Embryonic facial prominence (tissue), 1 donor: ENCODE measurements at regions not wholly inside any gene's neighbourhood (a gene's known extent, or its start where the extent isn't known, plus 50 kb on each side); places are given as distances from the start of the nearest gene placed in this dataset.

Experiments used
- DNase-seq: peaks from one replicate; pipeline ENCODE4 v3.0.0-alpha.2; 2016; ENCODE audit errors: extremely low spot score

DNA sequence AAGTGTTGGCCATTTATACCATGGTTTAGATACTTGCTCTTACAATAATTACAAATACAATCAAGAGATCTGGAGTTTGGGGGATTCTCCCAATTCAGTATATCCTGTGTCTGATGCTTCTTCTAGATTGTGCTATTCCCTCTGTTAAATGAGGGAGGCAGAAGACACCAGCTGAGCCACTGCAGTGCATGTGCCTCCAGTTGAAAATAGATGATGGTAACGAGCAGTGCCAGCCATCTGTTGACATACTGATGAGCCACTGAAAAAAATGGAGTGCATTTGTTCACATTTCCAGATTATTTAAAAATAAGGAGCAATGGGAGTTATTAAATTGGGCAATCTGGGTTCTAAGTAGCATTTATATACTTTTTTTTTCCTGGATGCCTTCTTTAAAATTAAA lies 1428.0 kb upstream of the TENM4 start:
- no peak for DNase-seq

DNA sequence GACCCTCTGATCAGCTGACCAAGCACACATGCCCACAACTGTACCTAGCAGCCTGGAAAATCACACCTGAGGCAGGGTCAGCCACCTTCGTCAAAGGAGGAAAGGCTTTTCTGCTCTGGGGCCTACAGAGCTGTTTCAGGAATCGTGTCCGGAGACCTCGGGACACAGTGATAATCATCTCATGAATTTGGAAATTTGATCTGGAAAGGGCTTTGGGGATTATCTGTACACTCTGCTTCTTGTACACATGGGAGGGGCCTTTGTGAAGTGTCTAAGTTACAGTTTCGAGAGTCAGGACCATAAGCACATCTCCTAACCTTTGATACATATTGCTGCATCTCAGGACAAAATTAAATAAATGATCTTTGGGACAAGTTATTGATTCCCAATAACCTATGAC lies 1421.2 kb upstream of the TENM4 start:
- DNase-seq: no peak

- no peak for DNase-seq
Measured at GRCh38 chr11:80861193-80861592, 1420.4 kb upstream of the TENM4 start.

DNA sequence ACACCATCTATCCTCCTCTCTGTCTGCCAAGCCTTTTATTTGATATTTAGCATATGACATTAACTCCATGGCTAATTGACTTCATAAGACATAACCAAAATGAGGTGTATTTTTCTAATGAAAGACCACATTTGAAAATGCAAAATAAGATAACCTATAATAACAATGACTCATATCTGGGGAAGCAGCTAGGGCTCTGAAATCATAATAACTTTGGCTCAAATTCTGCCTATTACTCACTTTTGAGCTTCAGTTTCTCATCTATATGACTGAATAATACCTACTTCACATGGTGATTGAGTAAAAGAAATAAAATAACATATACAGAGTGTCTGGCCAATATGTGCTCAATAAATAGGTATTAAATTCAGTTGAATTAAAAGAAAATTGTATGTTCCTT lies 1419.8 kb upstream of the TENM4 start:
- no peak for DNase-seq

GRCh38 chr11:80856066-80856465 lies 1415.2 kb upstream of the TENM4 start:
- no peak for DNase-seq

DNA sequence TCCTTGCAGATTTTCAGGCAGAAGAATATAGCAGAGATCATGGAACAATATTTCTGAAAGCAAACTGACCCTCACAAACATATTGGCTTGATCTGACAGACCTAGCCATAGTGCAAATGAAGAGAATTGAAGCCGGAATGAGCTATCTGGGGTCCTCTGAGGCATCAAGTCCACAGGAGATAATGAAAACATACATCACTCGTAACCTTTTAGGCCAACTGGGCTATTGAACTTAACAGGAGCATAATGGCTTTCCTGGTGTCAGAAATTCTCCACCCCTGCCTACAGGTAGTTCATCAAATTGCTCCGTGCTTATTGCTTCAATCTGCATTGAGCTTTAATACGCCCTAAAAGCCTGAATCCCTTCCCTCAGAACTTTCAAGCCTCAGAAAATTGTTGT lies 1414.6 kb upstream of the TENM4 start:
- no peak for DNase-seq

DNA sequence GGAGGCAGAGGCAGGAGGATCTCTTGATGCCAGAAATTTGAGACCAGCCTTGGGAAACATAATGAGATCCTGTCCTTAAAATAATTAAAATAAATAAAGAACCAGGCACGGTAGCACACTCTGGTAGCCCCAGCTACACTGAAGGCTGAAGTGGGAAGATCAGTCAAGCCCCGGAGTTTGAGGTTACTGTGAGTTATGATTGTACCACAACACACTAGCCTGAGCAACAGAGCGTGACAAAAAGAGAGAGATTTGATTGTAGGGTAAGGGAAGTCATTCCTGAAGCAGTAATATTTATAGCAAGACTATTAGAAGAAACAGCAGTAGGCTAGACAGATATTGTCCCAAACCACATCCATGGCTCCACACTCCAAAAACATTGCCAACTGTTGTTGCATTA lies 1408.4 kb upstream of the TENM4 start:
- no peak for DNase-seq

DNA sequence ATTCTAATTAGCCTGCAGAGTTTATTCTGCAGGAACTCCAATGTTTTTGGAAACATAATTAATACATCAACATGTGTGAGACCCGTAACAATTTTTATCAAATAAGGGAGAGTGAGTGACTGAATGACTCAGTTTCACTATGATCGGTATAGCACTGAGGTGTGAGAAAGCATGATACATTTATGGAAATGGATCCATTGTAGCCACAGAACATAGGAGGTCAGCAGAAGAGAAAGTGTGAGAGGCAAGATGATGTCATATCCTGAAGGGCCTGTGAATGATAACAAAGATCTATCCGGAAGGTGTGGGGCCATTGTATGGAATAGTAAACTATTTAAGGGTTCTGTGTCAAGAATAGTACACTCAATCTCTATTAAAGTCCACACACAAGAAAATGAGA lies 1406.1 kb upstream of the TENM4 start:
- no peak for DNase-seq

DNA sequence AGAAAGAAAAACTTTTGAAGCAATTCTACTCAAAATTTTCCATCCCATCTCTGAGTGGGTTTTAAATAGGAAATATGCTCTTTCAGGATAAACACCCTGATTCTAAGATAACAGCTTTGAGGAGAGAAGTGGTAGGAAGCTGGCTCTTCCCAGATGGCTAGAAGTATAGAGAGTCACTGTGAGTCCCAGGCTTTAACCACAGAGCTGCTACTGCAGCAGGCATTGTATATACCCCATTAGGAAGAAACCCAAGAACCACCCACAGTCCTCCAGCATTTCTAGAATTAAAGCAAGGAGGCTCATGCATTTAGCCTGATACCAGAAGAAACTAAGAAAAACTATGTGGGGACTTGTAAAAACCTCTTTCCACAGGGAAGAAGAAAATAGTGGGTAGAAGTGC lies 1405.6 kb upstream of the TENM4 start:
- no peak for DNase-seq

DNA sequence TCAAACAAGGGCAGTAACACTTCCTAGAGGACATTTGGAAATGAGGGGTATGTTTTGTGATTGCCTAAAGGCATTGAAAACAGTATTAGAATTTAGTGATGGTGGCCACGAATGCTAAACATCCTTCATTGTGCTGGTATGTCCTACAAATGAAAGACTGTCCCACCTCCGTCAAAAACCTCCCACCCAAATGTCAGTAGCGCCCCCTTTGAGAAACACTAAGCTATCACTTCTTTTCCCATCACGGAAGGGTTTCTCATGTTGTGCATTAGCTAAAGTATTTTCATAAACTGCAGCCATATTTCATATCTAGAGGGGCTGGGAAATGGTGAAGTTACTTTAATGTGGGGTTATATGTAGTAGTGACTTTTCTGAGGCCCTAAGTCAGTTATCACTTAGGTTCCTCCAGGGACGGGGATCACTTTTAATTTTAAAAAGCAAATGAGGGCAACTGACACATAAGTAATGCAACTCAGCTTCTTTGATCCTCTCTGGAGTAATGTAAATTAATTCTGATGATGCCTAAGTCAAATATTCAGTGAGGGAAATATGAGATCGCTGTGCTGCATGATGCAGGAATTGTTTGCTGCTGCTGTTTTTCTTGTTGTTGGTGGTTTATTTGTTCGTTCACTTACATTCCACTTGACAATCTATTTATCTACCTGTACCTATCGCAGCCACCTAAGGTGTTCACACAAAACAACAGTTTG lies 1403.4 kb upstream of the TENM4 start:
- DNase-seq: no peak

DNA sequence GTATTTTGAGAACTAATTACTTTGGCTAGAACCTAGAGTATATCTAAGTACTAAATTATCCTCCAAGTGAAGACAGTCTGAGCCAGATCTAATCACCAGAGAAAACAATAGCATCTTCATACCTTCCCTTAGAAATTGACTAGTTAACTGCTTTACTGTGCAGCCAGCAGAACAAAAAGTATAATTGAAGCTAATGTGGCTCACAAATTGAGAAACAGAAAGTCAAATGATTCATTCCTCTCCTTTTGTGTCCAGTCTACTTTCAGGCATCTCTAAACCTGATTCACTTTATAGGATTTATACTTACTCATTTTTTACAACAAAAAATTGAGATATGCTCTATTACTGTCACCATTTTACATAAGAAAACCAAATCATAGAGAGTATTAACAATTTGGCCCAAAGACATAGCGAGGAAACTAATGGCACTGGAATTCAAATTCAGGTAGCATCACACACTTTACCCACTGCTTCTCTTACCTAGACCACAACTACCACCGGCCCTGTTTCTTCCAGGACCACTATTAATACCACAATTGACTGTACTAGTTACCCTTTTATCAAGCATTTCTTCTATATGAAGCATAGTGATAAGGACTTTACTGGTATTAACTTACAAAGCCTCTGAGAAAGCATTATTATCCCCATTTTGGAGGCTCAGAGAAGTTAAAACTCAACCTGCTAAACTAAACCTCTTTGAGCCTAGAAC lies 1402.6 kb upstream of the TENM4 start:
- no peak for DNase-seq

- DNase-seq: no peak
Measured at GRCh38 chr11:80842246-80842645, 1401.4 kb upstream of the TENM4 start.

GRCh38 chr11:80841675-80842074 lies 1400.8 kb upstream of the TENM4 start:
- DNase-seq: no peak

DNA sequence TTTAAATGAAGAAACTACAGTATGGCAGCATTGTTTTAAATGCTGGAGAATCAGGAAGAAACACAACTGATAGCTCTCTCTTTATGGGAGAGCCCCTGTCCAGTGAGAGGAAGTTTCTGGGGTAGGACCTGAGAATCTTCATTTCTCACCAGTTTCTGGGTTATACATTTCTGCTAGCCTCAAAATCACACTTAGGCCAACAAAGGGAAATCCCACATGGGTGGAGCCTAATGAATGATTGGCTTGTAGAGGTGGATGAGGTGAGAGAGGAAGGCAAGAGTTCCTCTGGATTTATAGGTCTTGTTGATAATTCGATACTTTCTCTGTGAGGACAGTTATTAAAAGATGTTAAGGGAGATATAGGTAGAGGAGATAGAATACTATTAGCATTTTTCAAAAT lies 1397.3 kb upstream of the TENM4 start:
- no peak for DNase-seq

DNA sequence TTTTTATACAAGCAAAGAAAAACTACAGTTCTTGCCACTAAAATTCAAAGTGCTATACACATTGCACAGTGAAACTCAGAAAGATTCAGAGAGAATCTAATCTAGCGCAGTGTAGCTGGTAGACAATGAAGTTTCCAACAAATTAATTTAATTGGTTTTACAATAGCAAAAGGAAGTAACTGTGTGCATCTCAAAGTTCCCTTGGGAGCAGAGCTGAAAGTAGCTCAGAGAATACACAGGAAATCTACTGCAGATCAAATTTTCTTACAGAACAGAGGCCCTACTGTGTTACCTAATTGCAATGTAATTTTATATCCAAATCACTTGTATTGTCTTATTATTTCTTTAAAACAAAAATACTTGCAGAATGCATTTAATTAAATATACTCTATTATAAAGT lies 1396.2 kb upstream of the TENM4 start:
- no peak for DNase-seq

- no peak for DNase-seq
Measured at GRCh38 chr11:80831374-80831773, 1390.5 kb upstream of the TENM4 start.

DNA sequence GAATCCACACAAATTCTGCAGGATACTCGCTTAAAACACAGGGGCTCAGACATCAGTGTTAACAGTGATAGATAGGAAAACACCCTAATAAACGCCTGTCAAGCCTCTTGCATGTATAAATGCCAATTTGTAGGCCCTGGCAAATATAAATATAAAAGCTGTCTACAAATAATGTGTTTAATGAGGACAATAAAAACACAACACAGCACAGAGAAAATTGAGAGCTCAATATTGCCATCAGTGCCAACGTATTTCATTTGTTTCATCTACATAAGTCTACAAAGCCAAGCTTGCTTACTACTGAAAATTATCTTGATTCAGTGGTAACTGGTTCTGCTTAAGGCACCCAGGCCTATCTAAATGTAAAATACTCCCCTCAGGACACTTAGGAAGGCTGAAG lies 1387.0 kb upstream of the TENM4 start:
- DNase-seq: no peak

DNA sequence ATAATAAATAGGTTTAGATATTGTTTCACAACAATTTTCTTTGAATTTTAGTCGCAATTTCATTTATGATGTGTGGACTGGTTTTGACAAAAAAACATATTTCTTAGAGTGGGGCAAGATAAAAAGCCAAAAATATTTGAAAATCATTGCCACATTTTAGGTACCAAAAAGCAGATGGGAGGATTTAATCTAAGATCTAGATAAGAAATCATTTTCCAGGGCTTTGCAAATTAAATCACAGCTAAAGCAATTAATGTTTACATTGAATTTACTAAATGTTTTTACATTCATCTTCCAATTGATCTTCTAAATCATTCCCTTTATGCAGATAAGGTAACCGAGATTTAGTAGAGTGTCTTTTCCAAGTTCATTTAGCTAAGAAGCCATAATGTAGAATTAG lies 1386.0 kb upstream of the TENM4 start:
- DNase-seq: no peak

DNA sequence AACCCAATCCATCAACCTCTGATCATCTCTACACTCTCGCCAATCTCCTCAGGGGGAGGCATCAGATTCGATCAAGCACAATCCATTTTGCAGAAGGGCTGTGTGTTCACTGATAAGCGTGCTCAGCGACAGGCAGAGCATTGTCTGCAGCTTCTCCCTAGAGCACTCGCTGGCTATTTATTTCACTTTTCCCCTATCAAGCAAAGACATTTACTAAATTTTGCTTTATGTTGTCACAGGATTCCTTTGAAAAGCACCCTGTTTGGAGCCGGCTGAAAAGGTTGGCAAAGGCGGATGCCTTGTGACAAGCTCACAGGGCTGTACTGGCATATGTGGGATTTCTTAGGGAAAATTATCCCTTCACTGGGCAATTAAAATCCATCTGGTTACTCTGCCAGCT lies 1381.5 kb upstream of the TENM4 start:
- DNase-seq: no peak

DNA sequence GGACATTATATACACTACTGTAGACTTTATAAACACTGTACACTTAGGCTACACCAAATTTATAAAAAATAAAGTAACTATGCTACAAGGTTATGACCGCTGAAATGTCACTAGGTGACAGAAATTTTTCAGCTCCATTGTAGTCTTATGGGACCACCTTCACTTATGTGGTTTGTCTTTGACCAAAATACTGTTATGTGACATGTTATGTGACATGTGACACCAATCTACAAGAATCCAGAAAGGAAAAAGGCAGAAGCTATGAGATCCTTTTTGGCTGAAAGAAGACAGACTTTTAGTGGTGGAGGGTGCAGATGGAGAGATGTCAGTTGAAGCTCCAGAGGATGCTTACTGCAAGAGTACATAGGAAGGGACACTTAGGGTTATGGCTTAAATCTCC lies 1378.4 kb upstream of the TENM4 start:
- DNase-seq: no peak

DNA sequence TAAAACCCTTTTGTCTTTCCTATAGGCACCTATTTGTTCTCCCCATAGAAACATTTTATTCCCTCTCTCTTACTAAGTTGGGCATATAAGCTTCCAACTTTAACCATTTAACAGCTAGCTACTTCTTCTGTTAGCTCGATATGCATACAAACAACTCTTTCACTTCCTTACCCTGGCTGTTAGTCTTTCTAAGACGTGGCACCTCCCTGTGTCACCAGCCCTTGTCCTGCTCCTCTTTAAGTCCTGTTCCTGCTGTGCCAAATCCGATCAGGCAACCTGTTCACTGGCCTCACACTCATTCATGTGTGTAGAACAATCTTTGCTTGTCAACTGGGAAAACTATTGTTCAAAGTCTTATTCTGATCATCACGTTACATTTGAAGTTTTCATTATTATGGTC lies 1376.1 kb upstream of the TENM4 start:
- no peak for DNase-seq

GRCh38 chr11:80816454-80816847 lies 1375.6 kb upstream of the TENM4 start:
- DNase-seq: no peak

DNA sequence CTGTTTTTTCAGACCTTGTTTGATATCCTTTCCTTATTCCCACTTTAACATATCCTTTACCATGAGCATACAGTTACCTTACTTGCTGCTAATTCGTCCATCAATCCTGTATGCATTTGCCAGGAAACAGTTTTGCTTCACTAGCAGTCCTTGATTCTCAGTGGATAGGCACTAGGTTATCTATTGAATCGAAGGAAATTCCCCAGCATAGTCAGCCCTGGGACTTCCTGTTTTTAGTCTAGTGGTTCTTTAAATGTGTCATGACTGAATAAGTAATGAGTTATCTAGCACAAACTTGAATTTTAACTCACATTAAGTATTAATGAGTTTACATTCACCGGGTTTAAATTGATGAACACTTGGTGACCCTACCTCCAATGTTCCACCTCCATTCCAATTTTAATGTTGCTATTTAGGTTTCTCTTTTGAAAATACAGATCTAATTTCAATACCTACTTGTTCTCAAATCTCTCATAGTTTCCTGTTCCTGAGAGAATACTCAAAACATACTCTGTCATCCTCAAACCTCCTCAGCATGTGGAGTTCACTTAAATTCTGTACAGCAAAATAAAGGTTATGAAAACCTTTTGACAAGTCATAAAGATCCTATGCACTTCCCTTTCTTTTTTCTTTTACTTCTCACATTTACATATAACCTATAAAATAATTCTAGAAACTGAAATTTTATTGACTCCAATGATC lies 1375.1 kb upstream of the TENM4 start:
- no peak for DNase-seq
